SK-N-SH (cell line): ENCODE measurements at regions not wholly inside any gene's neighbourhood (a gene's known extent, or its start where the extent isn't known, plus 50 kb on each side); places are given as distances from the start of the nearest gene placed in this dataset.

Experiments
- CTCF ChIP-seq: fragments of 200-600 bp; sonication (generic); IDR thresholded peaks from 2 replicates; pipeline ENCODE4 v1.6.1; 2017; ENCODE audit warnings: antibody characterized with exemption, mild to moderate bottlenecking, moderate library complexity
- EP300 ChIP-seq, 2 experiments: IDR thresholded peaks; 2 replicates each; pipeline versions ENCODE4 v1.4.0 to v1.6.1; 2012; ENCODE audit warnings: borderline replicate concordance in 1 of 2, low read depth in 1 of 2, low read length in 1 of 2
- EZH2phosphoT487 ChIP-seq: fragments of 200-600 bp; sonication (generic); IDR thresholded peaks from 2 replicates; pipeline ENCODE4 v1.6.1; 2017; ENCODE audit warnings: low read depth, mixed run types, mild to moderate bottlenecking, antibody characterized with exemption, moderate library complexity, borderline replicate concordance
- GATA2 ChIP-seq: sonication (generic); formaldehyde crosslinking; IDR thresholded peaks from 2 replicates; pipeline ENCODE4 v1.5.0; 2020; ENCODE audit warnings: mild to moderate bottlenecking, missing genetic modification reagents
- JUND ChIP-seq: IDR thresholded peaks from 2 replicates; pipeline ENCODE4 v1.4.0; 2012
- MAX ChIP-seq: IDR thresholded peaks from 2 replicates; pipeline ENCODE4 v1.4.0; 2012; ENCODE audit warnings: low read depth
- PBX3 ChIP-seq: IDR thresholded peaks from 2 replicates; pipeline ENCODE4; 2012
- POLR2AphosphoS5 ChIP-seq: IDR thresholded peaks from 2 replicates; pipeline ENCODE4 v1.6.1; 2012; ENCODE audit warnings: low read depth, low read length
- RFX5 ChIP-seq: IDR thresholded peaks from 2 replicates; pipeline ENCODE4 v1.6.1; 2012; ENCODE audit warnings: mild to moderate bottlenecking, improper control_type of control experiment, low read length
- RXRA ChIP-seq: IDR thresholded peaks from 2 replicates; pipeline ENCODE4 v1.4.0; 2012; ENCODE audit warnings: low read depth, mild to moderate bottlenecking, borderline replicate concordance
- SMC3 ChIP-seq: IDR thresholded peaks from 2 replicates; pipeline ENCODE4 v1.6.1; 2012; ENCODE audit warnings: low read depth, low read length, improper control_type of control experiment
- USF1 ChIP-seq: IDR thresholded peaks from 2 replicates; pipeline ENCODE4 v1.4.0; 2012; ENCODE audit warnings: low read depth, borderline replicate concordance
- USF2 ChIP-seq: fragments of 150-350 bp; IDR thresholded peaks from 2 replicates; pipeline ENCODE4 v1.6.1; 2017; ENCODE audit warnings: antibody characterized with exemption, low read length, low read depth, borderline replicate concordance
- YY1 ChIP-seq: IDR thresholded peaks from 2 replicates; pipeline ENCODE4 v1.4.0; 2012; ENCODE audit warnings: low read depth, mild to moderate bottlenecking

- no peak for TF ChIP-seq CTCF
- no peak for TF ChIP-seq POLR2AphosphoS5
- TF ChIP-seq MAX, result no peak
- TF ChIP-seq RXRA, result no peak
- TF ChIP-seq YY1, result no peak
- peak; percentile 85 for TF ChIP-seq GATA2 (CRISPR knock-in tag)
- no peak for TF ChIP-seq PBX3
- no peak for TF ChIP-seq USF1
- no peak for TF ChIP-seq RFX5
- TF ChIP-seq EP300 (IDR thresholded peaks at IDR 0.05; ENCODE audit: borderline replicate concordance in 1 of 2, low read depth in 1 of 2, low read length in 1 of 2), result peak in 1 of 2 experiments; percentile 76; a peak in 1 of 4 replicates
- no peak for TF ChIP-seq EZH2phosphoT487
- TF ChIP-seq USF2, result no peak
- no peak for TF ChIP-seq JUND
- TF ChIP-seq SMC3, result no peak
Observed at GRCh38 chr9:118954857-118955256, 414.4 kb downstream of the BRINP1 start.
